K562 (cell line): ENCODE measurements at regions not wholly inside any gene's neighbourhood (a gene's known extent, or its start where the extent isn't known, plus 50 kb on each side); places are given as distances from the start of the nearest gene placed in this dataset.

ENCODE experiments used
- ATAC-seq: fragments of 200-7000 bp; cut with Tn5 transposase; 3 replicates; pipeline ENCODE4 v1.9.1; 2020; ENCODE audit warnings: moderate library complexity
- BruUV-seq: library from RNA; stranded (reverse); fragments of 400-500 nt; replicated peaks from 2 replicates; lab custom pipeline; 2021; lab: Mats Ljungman, UMichigan
- CTCF ChIA-PET: fragments of 300-600 bp; formaldehyde crosslinking; extraction: SDS; loops from one replicate; lab custom pipeline; 2021; ENCODE audit warnings: low intra/inter-chr PET ratio; lab: Yijun Ruan, JAX
- POLR2A ChIA-PET: fragments of 300-600, 350-650 bp; sonication (Branson Sonifier 250); formaldehyde crosslinking; extraction: SDS; loops from one replicate; lab custom pipeline; 2021; ENCODE audit warnings: antibody characterized with exemption, inconsistent platforms; lab: Yijun Ruan, JAX
- DNase-seq, 4 experiments: peaks; one replicate each; pipeline versions ENCODE4 v3.0.0 to v3.0.0-alpha.2; 2011 to 2018; ENCODE audit warnings: low spot score in 3 of 4, mixed read lengths in 3 of 4; ENCODE audit errors: extremely low read depth in 1 of 4
- FAIRE-seq: peaks from 2 replicates; lab custom pipeline; 2011; peaks lifted over from hg19 to GRCh38; lab: Jason Lieb, UNC
- H2AFZ ChIP-seq: 2 replicates; pipeline ENCODE4 v1.6.0; 2011; ENCODE audit warnings: low read depth, low read length, control low read depth, inconsistent platforms
- H3K27ac ChIP-seq: fragments of 200-600 bp; 3 replicates; pipeline ENCODE4 v1.8.0; 2011; ENCODE audit warnings: low read depth, mild to moderate bottlenecking, control low read depth, inconsistent platforms, low read length, moderate library complexity, mixed read lengths; ENCODE audit errors: extremely low read depth
- H3K27me3 ChIP-seq, 2 experiments: fragments of 300-600 bp in 1 of 2; 2 replicates in 1 of 2; 3 replicates in 1 of 2; pipeline versions ENCODE4 v1.6.0 to v1.8.0; 2011; ENCODE audit warnings: inconsistent platforms in 2 of 2, low read length in 2 of 2, mild to moderate bottlenecking in 1 of 2, mixed read lengths in 1 of 2, moderate library complexity in 1 of 2; ENCODE audit not compliant: control insufficient read depth in 2 of 2, insufficient read depth in 2 of 2
- H3K36me3 ChIP-seq: fragments of 300-600 bp; 3 replicates; pipeline ENCODE4 v1.8.0; 2011; ENCODE audit warnings: mild to moderate bottlenecking, low read length, inconsistent platforms; ENCODE audit not compliant: control insufficient read depth, insufficient read depth
- H3K4me1 ChIP-seq, 2 experiments: fragments of 200-600 bp in 1 of 2; replicated peaks in 1 of 2; 2 replicates in 1 of 2; 3 replicates in 1 of 2; pipeline versions ENCODE4 v1.5.1 to v1.8.0; 2011; ENCODE audit warnings: inconsistent platforms in 2 of 2, low read length in 2 of 2, mild to moderate bottlenecking in 1 of 2, mixed read lengths in 1 of 2, moderate library complexity in 1 of 2; ENCODE audit not compliant: control insufficient read depth in 2 of 2, insufficient read depth in 2 of 2
- H3K4me2 ChIP-seq: 2 replicates; pipeline ENCODE4 v1.6.1; 2011; ENCODE audit warnings: low read length, control low read depth, inconsistent platforms, mixed read lengths; ENCODE audit not compliant: insufficient read depth
- H3K4me3 ChIP-seq: fragments of 200-600 bp; sonication (generic), shearing (Covaris generic); 2 replicates; pipeline ENCODE4 v1.5.1; 2016; ENCODE audit warnings: control low read depth, inconsistent platforms
- H3K79me2 ChIP-seq: fragments of 200-600 bp; 3 replicates; pipeline ENCODE4 v1.8.0; 2011; ENCODE audit warnings: low read length, inconsistent platforms; ENCODE audit not compliant: control insufficient read depth, insufficient read depth
- H3K9ac ChIP-seq, 2 experiments: 2 replicates each; pipeline versions ENCODE4 v1.6.0 to v1.6.1; 2011; ENCODE audit warnings: low read depth in 2 of 2, low read length in 2 of 2, control low read depth in 1 of 2, inconsistent platforms in 1 of 2, mild to moderate bottlenecking in 1 of 2, mixed read lengths in 1 of 2; ENCODE audit not compliant: insufficient read depth in 1 of 2
- H3K9me1 ChIP-seq: one replicate; pipeline ENCODE4 v1.6.0; 2011; ENCODE audit warnings: inconsistent platforms, mild to moderate bottlenecking, low read length, moderate library complexity; ENCODE audit not compliant: control insufficient read depth, insufficient read depth
- H3K9me3 ChIP-seq: replicated peaks from 2 replicates; pipeline ENCODE4 v1.5.1; 2011; ENCODE audit warnings: low read depth, low read length, inconsistent platforms; ENCODE audit not compliant: control insufficient read depth, insufficient read depth
- H4K20me1 ChIP-seq: replicated peaks from 2 replicates; pipeline ENCODE4 v1.6.1; 2011; ENCODE audit warnings: low read length, inconsistent platforms, mixed read lengths; ENCODE audit not compliant: control insufficient read depth, insufficient read depth
- ARID1B ChIP-seq: fragments of 450-650 bp; IDR thresholded peaks from 2 replicates; pipeline ENCODE4 v1.6.1; 2016; ENCODE audit warnings: antibody characterized with exemption, mild to moderate bottlenecking, inconsistent platforms
- ZNF146 ChIP-seq: IDR thresholded peaks from one replicate; pipeline ENCODE4 v1.6.1; 2018; ENCODE audit warnings: missing compliant biosample characterization; ENCODE audit not compliant: unreplicated experiment
- ZNF263 ChIP-seq: sonication (generic); formaldehyde crosslinking; IDR thresholded peaks from 2 replicates; pipeline ENCODE4 v1.8.0; 2022; ENCODE audit warnings: mild to moderate bottlenecking, missing genetic modification reagents, borderline replicate concordance
- ZNF318 ChIP-seq, 2 experiments: fragments of 450-650 bp; IDR thresholded peaks; 2 replicates each; pipeline ENCODE4 v1.6.1; 2016; ENCODE audit warnings: mild to moderate bottlenecking in 2 of 2, borderline replicate concordance in 1 of 2, low read depth in 1 of 2, moderate library complexity in 1 of 2
- ZNF354B ChIP-seq: fragments of 250-450 bp; sonication (Bioruptor Pico); IDR thresholded peaks from 2 replicates; pipeline ENCODE4 v1.4.0; 2020
- WGBS: fragments of 100-300 bp; shearing (Covaris generic); methylation state at CpG from one replicate; pipeline ENCODE4 v1.1.6; 2016; ENCODE audit warnings: low coverage, mixed read lengths; ENCODE audit not compliant: insufficient coverage; ENCODE audit errors: missing lambda C conversion rate; 5-methylcytosine and 5-hydroxymethylcytosine counted together
- in situ Hi-C: fragments of 300-500 bp; cut with MboI; formaldehyde crosslinking; loops from 4 replicates; pipeline ENCODE4 v1.15.0; 2018; ENCODE audit warnings: inconsistent platforms, mixed read lengths
- intact Hi-C: fragments of 100-400 bp; cut with micrococcal nuclease; formaldehyde crosslinking; loops from 2 replicates; pipeline ENCODE4 v1.14.2; 2022
- TF ChIP-seq, protein P1 (sequence below): sonication (generic); formaldehyde crosslinking; IDR thresholded peaks from 2 replicates; pipeline ENCODE4 v1.8.1; 2023; ENCODE audit warnings: missing genetic modification reagents, mild to moderate bottlenecking, borderline replicate concordance

- no peak for TF ChIP-seq ZNF354B (CRISPR knock-in tag)
- TF ChIP-seq ZNF146 (CRISPR knock-in tag) = no peak
- TF ChIP-seq, all 486 proteins: peak for 0
Observed at GRCh38 chrX:126886997-126887396, 67.5 kb downstream of the PRR32 start (continued).

DNA sequence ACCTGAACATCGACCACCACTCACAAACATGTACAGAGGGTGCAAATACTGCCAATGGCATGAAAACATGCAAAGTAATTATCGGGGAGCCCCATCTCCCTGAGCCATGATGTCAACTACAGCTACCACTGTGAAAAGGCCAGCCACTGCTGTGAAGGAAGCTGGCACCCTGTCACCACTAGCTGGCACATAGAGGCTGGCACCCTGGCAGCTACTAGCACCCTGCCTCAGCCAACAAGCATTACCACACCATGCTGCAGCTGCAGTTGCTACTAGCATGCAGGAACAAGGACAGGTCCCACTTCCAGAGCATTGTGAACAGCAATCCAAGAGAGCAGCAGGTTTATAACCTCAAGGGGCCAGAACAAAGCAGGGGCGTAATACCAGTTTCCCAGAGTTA, 81.4 kb downstream of the PRR32 start:
- DNase-seq = no peak
- no peaks in the 10 kb centered on the region for H3K9me1 ChIP-seq
- ChIA-PET CTCF (no interaction called here), POLR2A (no interaction called here)
- no TSS peak for BruUV-seq
- FAIRE-seq = no peak
- no peaks in the 10 kb centered on the region for H3K4me1 ChIP-seq
- H4K20me1 ChIP-seq = no peaks in the 10 kb centered on the region
- H3K4me2 ChIP-seq = no peak overlapping the region
- no peak overlapping the region for H2AFZ ChIP-seq
- no peaks in the 10 kb centered on the region for H3K36me3 ChIP-seq
- H3K27me3 ChIP-seq = no peaks in the 10 kb centered on the region
- intact Hi-C loops = no loop called here
- 0% methylated on average over 3 of the region's 3 CpGs for WGBS
- H3K79me2 ChIP-seq = no peaks in the 10 kb centered on the region
- no peaks in the 10 kb centered on the region for H3K9me3 ChIP-seq
- H3K4me3 ChIP-seq = no peak overlapping the region
- no peak for ATAC-seq
- no peak overlapping the region for H3K27ac ChIP-seq
- H3K9ac ChIP-seq = no peak overlapping the region
- in situ Hi-C loops = no loop called here
- TF ChIP-seq, protein P1, sequence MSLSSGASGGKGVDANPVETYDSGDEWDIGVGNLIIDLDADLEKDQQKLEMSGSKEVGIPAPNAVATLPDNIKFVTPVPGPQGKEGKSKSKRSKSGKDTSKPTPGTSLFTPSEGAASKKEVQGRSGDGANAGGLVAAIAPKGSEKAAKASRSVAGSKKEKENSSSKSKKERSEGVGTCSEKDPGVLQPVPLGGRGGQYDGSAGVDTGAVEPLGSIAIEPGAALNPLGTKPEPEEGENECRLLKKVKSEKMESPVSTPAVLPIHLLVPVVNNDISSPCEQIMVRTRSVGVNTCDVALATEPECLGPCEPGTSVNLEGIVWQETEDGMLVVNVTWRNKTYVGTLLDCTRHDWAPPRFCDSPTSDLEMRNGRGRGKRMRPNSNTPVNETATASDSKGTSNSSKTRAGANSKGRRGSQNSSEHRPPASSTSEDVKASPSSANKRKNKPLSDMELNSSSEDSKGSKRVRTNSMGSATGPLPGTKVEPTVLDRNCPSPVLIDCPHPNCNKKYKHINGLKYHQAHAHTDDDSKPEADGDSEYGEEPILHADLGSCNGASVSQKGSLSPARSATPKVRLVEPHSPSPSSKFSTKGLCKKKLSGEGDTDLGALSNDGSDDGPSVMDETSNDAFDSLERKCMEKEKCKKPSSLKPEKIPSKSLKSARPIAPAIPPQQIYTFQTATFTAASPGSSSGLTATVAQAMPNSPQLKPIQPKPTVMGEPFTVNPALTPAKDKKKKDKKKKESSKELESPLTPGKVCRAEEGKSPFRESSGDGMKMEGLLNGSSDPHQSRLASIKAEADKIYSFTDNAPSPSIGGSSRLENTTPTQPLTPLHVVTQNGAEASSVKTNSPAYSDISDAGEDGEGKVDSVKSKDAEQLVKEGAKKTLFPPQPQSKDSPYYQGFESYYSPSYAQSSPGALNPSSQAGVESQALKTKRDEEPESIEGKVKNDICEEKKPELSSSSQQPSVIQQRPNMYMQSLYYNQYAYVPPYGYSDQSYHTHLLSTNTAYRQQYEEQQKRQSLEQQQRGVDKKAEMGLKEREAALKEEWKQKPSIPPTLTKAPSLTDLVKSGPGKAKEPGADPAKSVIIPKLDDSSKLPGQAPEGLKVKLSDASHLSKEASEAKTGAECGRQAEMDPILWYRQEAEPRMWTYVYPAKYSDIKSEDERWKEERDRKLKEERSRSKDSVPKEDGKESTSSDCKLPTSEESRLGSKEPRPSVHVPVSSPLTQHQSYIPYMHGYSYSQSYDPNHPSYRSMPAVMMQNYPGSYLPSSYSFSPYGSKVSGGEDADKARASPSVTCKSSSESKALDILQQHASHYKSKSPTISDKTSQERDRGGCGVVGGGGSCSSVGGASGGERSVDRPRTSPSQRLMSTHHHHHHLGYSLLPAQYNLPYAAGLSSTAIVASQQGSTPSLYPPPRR (CRISPR knock-in tag) = no peak
- TF ChIP-seq ARID1B (no peak), ZNF263 (no peak), ZNF318 (IDR thresholded peaks at IDR 0.05; ENCODE audit: borderline replicate concordance in 1 of 2, low read depth in 1 of 2) (no peak)
